NCI-H1694 (cell line): ENCODE measurements at regions not wholly inside any gene's neighbourhood (a gene's known extent, or its start where the extent isn't known, plus 50 kb on each side); places are given as distances from the start of the nearest gene placed in this dataset.
A peak's percentile ranks its signal among the peaks of the same experiment; 100 is the strongest.

Source experiments
- DNase-seq: peaks from one replicate; lab custom pipeline; 2025; lab: John Stamatoyannopoulos, UW

- no peak for DNase-seq
Measured at GRCh38 chr3:81967393-81967792, 205.9 kb upstream of the GBE1 start.

GRCh38 chr3:81965696-81966095 is 204.3 kb upstream of the GBE1 start:
- no peak for DNase-seq

GRCh38 chr3:81962396-81962795 is 201.0 kb upstream of the GBE1 start:
- DNase-seq = no peak

DNA sequence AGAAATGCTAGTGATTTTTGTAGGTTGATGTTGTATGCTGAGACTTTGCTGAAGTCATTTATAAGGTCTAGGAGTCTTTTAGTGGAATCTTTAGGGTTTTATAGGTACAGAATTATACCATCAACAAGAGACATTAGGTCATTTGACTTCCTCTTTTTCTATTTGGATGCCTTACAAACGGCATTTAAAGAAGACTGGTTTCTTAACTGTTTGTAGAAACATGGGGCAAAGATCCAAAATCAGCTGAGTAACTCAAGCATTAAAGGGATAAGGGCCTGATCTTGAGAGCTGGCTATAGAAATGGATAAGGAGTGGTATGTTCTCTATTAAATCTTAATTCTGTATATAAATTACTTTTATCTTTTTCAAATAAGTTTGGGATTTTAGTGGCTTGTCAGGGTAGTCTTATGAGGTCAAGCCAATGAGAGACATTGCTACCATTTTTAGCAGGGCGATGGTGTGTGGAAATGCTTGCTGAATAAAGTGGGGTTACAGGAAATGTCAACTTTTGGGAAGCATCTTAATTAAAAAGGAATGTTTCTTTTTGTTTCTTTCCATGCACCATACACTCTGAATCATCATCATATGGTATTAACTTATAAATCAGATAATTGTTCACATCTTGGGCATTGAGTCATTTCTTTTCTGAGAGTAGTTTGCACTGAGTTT is 197.7 kb upstream of the GBE1 start:
- no peak for DNase-seq

DNA sequence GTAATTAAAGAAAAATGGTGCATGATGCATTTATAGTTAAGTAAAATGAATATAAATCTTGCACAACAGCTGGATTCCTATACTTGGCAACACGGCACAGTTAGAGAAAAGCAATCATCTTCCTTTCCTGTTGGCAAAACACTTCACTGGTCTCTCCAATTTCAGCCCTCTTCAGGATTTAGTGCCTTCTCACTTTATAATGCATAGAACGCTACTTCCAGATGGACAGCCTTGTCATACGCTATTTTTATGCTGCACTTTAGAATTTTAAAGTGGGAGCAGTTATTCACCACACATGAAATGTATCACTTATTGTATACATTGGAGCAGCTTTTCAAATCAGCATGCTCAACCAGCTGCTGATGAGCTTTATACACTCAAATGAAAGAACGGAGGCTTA is 194.4 kb upstream of the GBE1 start:
- no peak for DNase-seq

DNA sequence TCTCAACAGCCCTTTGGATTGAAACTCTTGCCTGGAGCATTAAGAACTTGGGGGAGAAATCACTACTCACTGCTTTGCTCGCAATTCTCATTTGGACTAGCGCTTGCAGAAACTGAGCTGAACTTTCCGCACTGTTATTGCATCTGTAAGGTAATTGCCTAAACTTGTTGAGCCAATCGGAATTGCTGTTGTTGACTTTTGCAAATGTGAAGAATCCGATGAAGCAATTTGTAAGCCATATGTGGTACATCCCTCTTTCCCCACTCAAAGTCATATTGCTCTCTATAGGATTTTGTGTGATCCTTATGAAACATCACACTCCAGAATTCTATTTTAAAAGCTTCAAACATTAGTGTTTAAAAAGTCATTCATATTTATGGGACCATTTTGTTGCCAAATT is 191.7 kb upstream of the GBE1 start:
- no peak for DNase-seq

- DNase-seq = no peak
Measured at GRCh38 chr3:81952141-81952540, 190.7 kb upstream of the GBE1 start.

- no peak for DNase-seq
Measured at GRCh38 chr3:81951636-81952035, 190.2 kb upstream of the GBE1 start.

DNA sequence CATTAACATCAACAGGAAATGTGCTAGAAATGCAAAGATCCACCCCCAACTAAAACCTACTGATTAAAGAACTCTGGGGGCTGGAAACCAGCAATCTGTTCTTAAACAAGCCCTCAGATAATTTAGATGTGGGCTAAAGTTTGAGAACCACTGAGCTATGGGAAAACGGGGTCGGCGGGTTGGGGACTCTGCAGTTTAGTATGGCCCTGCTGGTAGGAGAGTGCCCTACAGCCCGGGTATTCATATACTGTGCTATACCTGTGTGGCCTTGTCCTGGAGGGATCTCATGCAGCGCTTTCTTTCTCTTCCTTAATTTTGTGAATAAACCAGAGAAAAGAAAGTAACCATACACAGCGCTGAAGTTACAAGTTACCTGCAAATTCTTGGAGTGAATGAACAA is 189.7 kb upstream of the GBE1 start:
- DNase-seq = no peak

DNA sequence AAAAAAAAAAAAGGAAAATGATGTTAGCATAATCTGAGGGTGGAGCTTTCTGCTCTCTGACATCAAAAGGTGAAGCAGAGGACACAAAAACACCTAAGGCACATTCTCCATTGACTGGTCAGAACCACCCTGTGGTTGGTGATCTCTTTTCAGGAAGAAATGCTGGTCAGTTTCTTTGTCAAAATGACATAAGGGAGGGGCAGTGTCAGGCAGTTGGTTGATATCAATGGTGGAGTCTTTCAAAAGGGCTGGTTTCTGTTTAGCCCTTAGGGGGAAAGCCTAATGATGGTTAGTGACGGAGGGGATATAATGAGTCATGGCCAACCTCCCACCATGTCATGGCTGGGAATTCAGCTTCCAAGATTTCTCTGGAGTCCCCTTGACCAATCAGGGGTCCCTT is 185.9 kb upstream of the GBE1 start:
- DNase-seq = no peak

GRCh38 chr3:81938681-81939080 is 177.2 kb upstream of the GBE1 start:
- no peak for DNase-seq

DNA sequence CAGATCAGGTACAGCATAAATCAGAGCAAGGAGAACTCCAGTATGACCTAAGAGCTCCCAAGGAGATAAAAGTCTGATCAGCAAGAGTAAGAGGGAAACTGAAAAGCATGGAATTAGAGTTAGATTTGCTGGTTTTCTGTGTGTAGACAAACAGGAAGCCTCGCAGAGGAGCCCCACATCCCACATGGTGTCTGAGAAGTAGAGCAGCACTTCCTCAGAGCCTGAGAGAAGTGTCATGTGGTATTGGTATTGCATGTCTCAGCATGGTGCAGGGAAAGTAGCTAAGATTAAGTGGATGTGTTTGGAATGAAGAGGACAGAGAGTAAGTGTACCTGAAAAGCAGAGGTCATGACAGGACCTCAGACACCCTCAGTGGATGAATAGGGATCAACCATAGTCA is 175.4 kb upstream of the GBE1 start:
- DNase-seq = no peak

DNA sequence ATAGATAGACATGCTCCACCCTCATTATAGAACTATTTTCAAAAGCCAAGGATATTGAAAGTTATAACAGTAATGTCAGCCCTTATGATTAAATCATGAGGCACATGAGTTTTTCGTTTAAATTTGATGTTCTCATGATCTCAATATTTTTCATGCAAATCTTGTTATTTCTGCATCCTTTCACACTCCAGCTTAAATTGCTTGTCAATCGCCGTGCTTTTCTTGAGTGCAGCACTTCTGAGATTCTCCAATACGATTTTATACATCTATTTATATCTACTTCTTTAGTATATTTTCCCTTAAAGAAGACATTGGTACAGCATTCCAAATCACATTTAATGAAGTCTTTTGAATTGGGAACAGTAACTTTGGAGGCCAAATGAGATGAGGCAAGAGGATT is 171.2 kb upstream of the GBE1 start:
- DNase-seq = no peak

GRCh38 chr3:81931265-81932251 is 170.1 kb upstream of the GBE1 start:
- DNase-seq = no peak

GRCh38 chr3:81929697-81930096 is 168.3 kb upstream of the GBE1 start:
- DNase-seq = no peak

- DNase-seq = no peak
Measured at GRCh38 chr3:81927811-81928210, 166.4 kb upstream of the GBE1 start.

DNA sequence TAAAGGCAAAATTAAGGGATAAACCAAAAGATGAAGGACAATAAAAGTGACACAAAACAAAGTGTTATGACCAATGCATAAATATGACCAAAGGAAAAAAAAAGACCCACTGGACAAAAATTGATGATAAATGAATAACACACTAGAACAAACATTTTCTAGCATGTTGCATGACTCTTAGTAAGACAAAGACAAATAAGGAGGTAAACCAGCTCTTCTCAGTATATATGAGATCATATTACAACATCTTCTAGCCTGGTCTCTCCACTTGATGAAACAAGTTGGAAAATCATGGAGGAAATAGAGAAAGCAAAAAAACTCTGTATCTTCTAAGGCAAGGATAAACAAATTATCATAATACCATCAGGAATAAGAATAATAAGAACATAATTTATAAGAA is 163.9 kb upstream of the GBE1 start:
- no peak for DNase-seq

GRCh38 chr3:81923038-81923437 is 161.6 kb upstream of the GBE1 start:
- no peak for DNase-seq

DNA sequence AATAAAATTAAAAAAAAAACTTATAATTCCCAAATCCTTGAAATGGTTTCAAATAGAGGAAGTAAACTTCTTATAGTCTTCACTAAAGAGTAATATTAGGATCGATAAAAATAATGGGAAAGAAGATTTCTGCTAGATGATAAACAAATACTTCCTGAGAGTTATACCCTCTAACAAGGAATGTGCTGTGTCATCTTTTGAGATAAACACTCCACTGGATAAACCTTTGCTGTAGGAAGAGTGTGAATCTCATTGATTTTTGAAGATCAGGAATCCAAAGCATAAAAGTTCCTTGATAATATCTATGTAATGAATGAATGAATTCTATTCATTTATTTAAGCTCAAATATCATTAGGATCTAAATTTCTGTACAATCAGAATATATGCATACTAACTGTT is 161.0 kb upstream of the GBE1 start:
- DNase-seq = no peak

- DNase-seq = peak; percentile 44
Measured at GRCh38 chr3:81920816-81921215, 159.4 kb upstream of the GBE1 start.

DNA sequence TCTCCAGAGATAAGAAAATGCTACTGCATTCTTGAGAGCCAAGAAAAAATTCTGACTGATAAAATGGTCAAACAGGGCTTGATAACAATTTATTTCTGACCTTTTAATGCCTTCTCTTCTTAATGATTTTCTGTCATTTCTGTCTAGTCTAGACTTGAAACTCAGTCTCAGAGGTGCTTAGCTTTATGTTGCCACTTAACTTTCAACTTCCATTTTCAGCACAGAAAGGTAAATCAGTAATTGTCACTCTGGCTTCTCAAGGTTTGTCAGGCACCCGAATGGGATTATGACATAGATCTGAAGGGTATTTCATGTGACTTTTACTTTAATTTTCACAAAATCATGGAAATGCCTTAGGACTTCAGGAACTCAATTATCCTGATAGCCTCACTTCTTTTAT is 155.4 kb upstream of the GBE1 start:
- no peak for DNase-seq

- DNase-seq = no peak
Measured at GRCh38 chr3:81913886-81914663, 152.6 kb upstream of the GBE1 start.

- no peak for DNase-seq
Measured at GRCh38 chr3:81911221-81911620, 149.8 kb upstream of the GBE1 start.
